Adrenal gland (tissue), 9 donors: ENCODE measurements at regions not wholly inside any gene's neighbourhood (a gene's known extent, or its start where the extent isn't known, plus 50 kb on each side); places are given as distances from the start of the nearest gene placed in this dataset.
"Not testable (repeated sequence)": the region's sequence is repeated elsewhere in the genome, so short reads cannot be mapped to it uniquely, and the experiment has no call there.

ENCODE experiments used
- DNase-seq, 7 donors: peaks; one replicate each; pipeline ENCODE4 v3.0.0-alpha.2; 2019 to 2020
- H3K27ac ChIP-seq, 5 donors: fragments of 200-600 bp; sonication (generic) in 4 of 5; 1 replicate in 3 of 5; 2 replicates in 2 of 5; pipeline versions ENCODE4 v1.5.1 to v1.8.0; 2016 to 2020; ENCODE audit warnings: mild to moderate bottlenecking in 1 of 5
- H3K27me3 ChIP-seq: fragments of 200-600 bp; 2 replicates; pipeline ENCODE4 v1.8.0; 2021
- H3K36me3 ChIP-seq, 2 donors: fragments of 200-600 bp; replicated peaks in 1 of 2; 1 replicate in 1 of 2; 2 replicates in 1 of 2; pipeline versions ENCODE4 v1.5.1 to v1.8.0; 2018 to 2022
- H3K4me1 ChIP-seq, 2 donors: fragments of 200-600 bp; replicated peaks in 1 of 2; 1 replicate in 1 of 2; 2 replicates in 1 of 2; pipeline versions ENCODE4 v1.5.1 to v1.8.0; 2018 to 2021
- H3K4me3 ChIP-seq, 4 donors: fragments of 200-600 bp; sonication (generic) in 3 of 4; one replicate each; pipeline ENCODE4 v1.5.1; 2016 to 2018
- H3K9me3 ChIP-seq, 3 donors: fragments of 200-600 bp; sonication (generic) in 1 of 3; replicated peaks in 1 of 3; 1 replicate in 2 of 3; 2 replicates in 1 of 3; pipeline versions ENCODE4 v1.5.1 to v1.8.0; 2016 to 2021
- CTCF ChIP-seq, 6 experiments: fragments of 450-650 bp in 4 of 6; fragments of 200-600 bp in 2 of 6; sonication (generic) in 1 of 6; IDR thresholded peaks; 1 replicate in 5 of 6; 2 replicates in 1 of 6; pipeline versions ENCODE4 v1.5.1 to v1.8.0; 2016 to 2021; ENCODE audit warnings: antibody characterized with exemption in 6 of 6, mild to moderate bottlenecking in 2 of 6, moderate library complexity in 1 of 6
- POLR2A ChIP-seq, 2 donors: fragments of 450-650 bp; IDR thresholded peaks; one replicate each; pipeline ENCODE4 v1.6.1; 2017; ENCODE audit warnings: antibody characterized with exemption in 2 of 2, mild to moderate bottlenecking in 2 of 2, moderate library complexity in 1 of 2
- WGBS, 4 donors: extraction: QIAGEN DNeasy Blood & Tissue Kit in 2 of 4; methylation state at CpG; one replicate each; pipeline versions ENCODE4 v1.1.5 to v1.1.7; 2013 to 2017; 5-methylcytosine and 5-hydroxymethylcytosine counted together
- intact Hi-C, 2 donors: fragments of 100-400 bp; cut with DNase I; formaldehyde crosslinking; loops; one replicate each; pipeline versions ENCODE4 v1.14.1 to v1.15.0; 2022 to 2023
- donor health status: healthy with polysubstance abuse.
- donor health status: Bipolar disorder and iron deficiency.
- donor health status: DM: yes; HTN: yes; CAD: no.
- donor health status: DM: no; HTN: no; CAD: no.
- donor health status: DM: no; HTN: no; CAD: no.

- H3K9me3 ChIP-seq, result no peaks in the 10 kb centered on the region
- no peak for DNase-seq
- H3K27me3 ChIP-seq, result no peaks in the 10 kb centered on the region
- WGBS, 4 donors, result 75 to 87% (median 78%) methylated on average over 2 of the region's 2 CpGs
- no peaks in the 10 kb centered on the region for H3K36me3 ChIP-seq
- H3K4me1 ChIP-seq, result no peaks in the 10 kb centered on the region
- H3K27ac ChIP-seq, result no peak overlapping the region
- intact Hi-C loops, result no loop called here
- TF ChIP-seq POLR2A (IDR thresholded peaks at IDR 0.05) (no peak), CTCF (IDR thresholded peaks at IDR 0.05) (no peak)
- H3K4me3 ChIP-seq, result no peak overlapping the region
Observed at GRCh38 chr3:20484126-20484525, 298.1 kb upstream of the SGO1 start.

- Histone ChIP-seq H3K27ac (no peak overlapping the region), H3K27me3 (no peaks in the 10 kb centered on the region), H3K9me3 (no peaks in the 10 kb centered on the region), H3K4me3 (no peak overlapping the region), H3K4me1 (no peaks in the 10 kb centered on the region), H3K36me3 (no peaks in the 10 kb centered on the region)
- DNase-seq, result no peak
- no peak for TF ChIP-seq CTCF (IDR thresholded peaks at IDR 0.05)
- TF ChIP-seq POLR2A (IDR thresholded peaks at IDR 0.05), result no peak
- intact Hi-C loops, result no loop called here
- 87 to 100% (median 89%) methylated on average over 1 to 3 of the region's 3 CpGs; no CpG with 5 or more reads in 1 of the 4 donors for WGBS, 4 donors
Observed at GRCh38 chr3:20482350-20482749, 296.3 kb upstream of the SGO1 start.

- no peaks in the 10 kb centered on the region for H3K36me3 ChIP-seq
- intact Hi-C loops, result no loop called here
- no peaks in the 10 kb centered on the region for H3K27me3 ChIP-seq
- H3K9me3 ChIP-seq, result no peaks in the 10 kb centered on the region
- no peak overlapping the region for H3K4me3 ChIP-seq
- 51 to 66% (median 59%) methylated on average over 5 of the region's 5 CpGs for WGBS, 4 donors
- DNase-seq, result no peak
- TF ChIP-seq CTCF (IDR thresholded peaks at IDR 0.05) (no peak), POLR2A (IDR thresholded peaks at IDR 0.05) (no peak)
- H3K4me1 ChIP-seq, result no peaks in the 10 kb centered on the region
- no peak overlapping the region for H3K27ac ChIP-seq
Observed at GRCh38 chr3:20480786-20481365, 294.9 kb upstream of the SGO1 start.

- H3K36me3 ChIP-seq, result no peaks in the 10 kb centered on the region
- no peaks in the 10 kb centered on the region for H3K4me1 ChIP-seq
- no peak for DNase-seq
- H3K4me3 ChIP-seq, result no peak overlapping the region
- no peak overlapping the region for H3K27ac ChIP-seq
- intact Hi-C loops, result no loop called here
- H3K9me3 ChIP-seq, result no peaks in the 10 kb centered on the region
- TF ChIP-seq POLR2A (IDR thresholded peaks at IDR 0.05) (no peak), CTCF (IDR thresholded peaks at IDR 0.05) (no peak)
- no peaks in the 10 kb centered on the region for H3K27me3 ChIP-seq
Observed at GRCh38 chr3:20478436-20478835, 292.4 kb upstream of the SGO1 start.

- H3K27me3 ChIP-seq, intact Hi-C loops, DNase-seq, H3K4me1 ChIP-seq, H3K27ac ChIP-seq, H3K4me3 ChIP-seq, H3K36me3 ChIP-seq, H3K9me3 ChIP-seq: not testable (repeated sequence)
- WGBS, 4 donors, result 93 to 100% (median 98%) methylated on average over 2 of the region's 2 CpGs
Observed at GRCh38 chr3:20464237-20464636, 278.2 kb upstream of the SGO1 start.
